Thyroid gland (tissue), 4 donors: ENCODE measurements at regions not wholly inside any gene's neighbourhood (a gene's known extent, or its start where the extent isn't known, plus 50 kb on each side); places are given as distances from the start of the nearest gene placed in this dataset.
"Not testable (repeated sequence)": the region's sequence is repeated elsewhere in the genome, so short reads cannot be mapped to it uniquely, and the experiment has no call there.

ENCODE experiments used
- POLR2A ChIP-seq, 2 donors: fragments of 450-650 bp; IDR thresholded peaks; one replicate each; pipeline ENCODE4 v1.6.1; 2017; ENCODE audit warnings: antibody characterized with exemption in 2 of 2, mild to moderate bottlenecking in 2 of 2, moderate library complexity in 1 of 2
- TF ChIP-seq, protein P1 (sequence below), 6 experiments: fragments of 200-600 bp in 3 of 6; fragments of 450-650 bp in 3 of 6; sonication (generic) in 3 of 6; IDR thresholded peaks; one replicate each; pipeline ENCODE4 v1.5.1; 2016 to 2019; ENCODE audit warnings: antibody characterized with exemption in 6 of 6, mild to moderate bottlenecking in 2 of 6, inconsistent platforms in 1 of 6, moderate library complexity in 1 of 6

DNA sequence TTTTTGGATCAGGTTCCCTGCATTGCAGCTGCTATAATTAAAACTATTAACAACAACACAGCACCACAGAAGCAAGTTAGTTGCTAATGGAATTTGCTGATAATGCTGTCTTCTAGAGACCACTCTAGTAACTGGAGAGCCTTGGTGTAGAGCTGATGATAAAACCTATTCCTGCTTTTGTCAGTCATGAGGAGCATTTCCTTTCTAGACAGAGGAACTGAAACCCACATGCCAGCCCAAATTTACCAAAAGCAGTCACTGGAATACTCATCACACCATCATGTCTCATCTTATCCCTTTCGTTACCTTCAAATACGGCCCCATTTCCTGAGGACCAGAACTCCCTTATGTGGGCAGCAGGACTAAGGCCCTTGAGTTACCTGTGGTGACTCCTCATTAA is 67.1 kb upstream of the AGAP9 start:
- TF ChIP-seq, protein P1, sequence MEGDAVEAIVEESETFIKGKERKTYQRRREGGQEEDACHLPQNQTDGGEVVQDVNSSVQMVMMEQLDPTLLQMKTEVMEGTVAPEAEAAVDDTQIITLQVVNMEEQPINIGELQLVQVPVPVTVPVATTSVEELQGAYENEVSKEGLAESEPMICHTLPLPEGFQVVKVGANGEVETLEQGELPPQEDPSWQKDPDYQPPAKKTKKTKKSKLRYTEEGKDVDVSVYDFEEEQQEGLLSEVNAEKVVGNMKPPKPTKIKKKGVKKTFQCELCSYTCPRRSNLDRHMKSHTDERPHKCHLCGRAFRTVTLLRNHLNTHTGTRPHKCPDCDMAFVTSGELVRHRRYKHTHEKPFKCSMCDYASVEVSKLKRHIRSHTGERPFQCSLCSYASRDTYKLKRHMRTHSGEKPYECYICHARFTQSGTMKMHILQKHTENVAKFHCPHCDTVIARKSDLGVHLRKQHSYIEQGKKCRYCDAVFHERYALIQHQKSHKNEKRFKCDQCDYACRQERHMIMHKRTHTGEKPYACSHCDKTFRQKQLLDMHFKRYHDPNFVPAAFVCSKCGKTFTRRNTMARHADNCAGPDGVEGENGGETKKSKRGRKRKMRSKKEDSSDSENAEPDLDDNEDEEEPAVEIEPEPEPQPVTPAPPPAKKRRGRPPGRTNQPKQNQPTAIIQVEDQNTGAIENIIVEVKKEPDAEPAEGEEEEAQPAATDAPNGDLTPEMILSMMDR (IDR thresholded peaks at IDR 0.05) = not testable (repeated sequence)
- not testable (repeated sequence) for TF ChIP-seq POLR2A (IDR thresholded peaks at IDR 0.05)
